IPS-20b (cell line): ENCODE measurements at regions not wholly inside any gene's neighbourhood (a gene's known extent, or its start where the extent isn't known, plus 50 kb on each side); places are given as distances from the start of the nearest gene placed in this dataset.

Experiments
- H3K27ac ChIP-seq: one replicate; pipeline ENCODE4 v1.5.1; 2013; ENCODE audit warnings: low read length
- H3K27me3 ChIP-seq: 2 replicates; pipeline ENCODE4 v1.6.1; 2013; ENCODE audit warnings: mild to moderate bottlenecking, low read length, inconsistent platforms; ENCODE audit not compliant: insufficient read depth
- H3K36me3 ChIP-seq: 2 replicates; pipeline ENCODE4 v1.6.1; 2013; ENCODE audit warnings: low read depth, mild to moderate bottlenecking, inconsistent platforms, low read length, moderate library complexity; ENCODE audit not compliant: insufficient read depth
- H3K4me1 ChIP-seq: 2 replicates; pipeline ENCODE4 v1.6.1; 2013; ENCODE audit warnings: mild to moderate bottlenecking, control low read depth, inconsistent platforms, low read length, moderate library complexity; ENCODE audit not compliant: insufficient read depth
- H3K4me3 ChIP-seq: 2 replicates; pipeline ENCODE4 v1.5.1; 2013; ENCODE audit warnings: mild to moderate bottlenecking, low read length, inconsistent platforms
- H3K9ac ChIP-seq: 2 replicates; pipeline ENCODE4 v1.6.1; 2013; ENCODE audit warnings: low read depth, mild to moderate bottlenecking, inconsistent platforms, low read length, moderate library complexity
- H3K9me3 ChIP-seq: 2 replicates; pipeline ENCODE4 v1.6.1; 2013; ENCODE audit warnings: mild to moderate bottlenecking, low read depth, low read length, inconsistent platforms; ENCODE audit not compliant: insufficient read depth

DNA sequence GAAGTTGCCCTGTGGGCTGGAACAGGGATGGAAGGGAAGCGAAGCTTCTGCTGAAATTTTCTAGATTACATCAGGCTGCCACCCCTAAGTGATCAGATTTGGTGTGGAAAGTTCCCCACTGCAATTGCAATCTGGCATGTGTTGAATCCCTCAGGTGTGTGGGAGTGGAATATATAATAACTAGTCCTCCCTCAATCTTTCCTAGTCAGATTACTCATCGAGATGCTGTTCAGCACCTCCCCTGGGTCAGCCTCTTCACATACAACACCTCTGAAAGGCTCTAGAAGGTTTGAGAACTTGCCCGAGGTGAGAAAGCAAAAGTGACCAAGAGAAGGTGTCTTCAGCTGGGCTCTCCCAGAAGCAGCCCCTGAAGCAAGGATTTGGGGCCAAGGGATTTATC is 336.8 kb downstream of the BCOR start:
- Histone ChIP-seq H3K27ac (no peak overlapping the region), H3K9ac (no peak overlapping the region), H3K36me3 (no peaks in the 10 kb centered on the region), H3K27me3 (no peaks in the 10 kb centered on the region), H3K4me3 (no peak overlapping the region), H3K4me1 (peaks cover 6% of the 10 kb centered on the region), H3K9me3 (no peaks in the 10 kb centered on the region)

DNA sequence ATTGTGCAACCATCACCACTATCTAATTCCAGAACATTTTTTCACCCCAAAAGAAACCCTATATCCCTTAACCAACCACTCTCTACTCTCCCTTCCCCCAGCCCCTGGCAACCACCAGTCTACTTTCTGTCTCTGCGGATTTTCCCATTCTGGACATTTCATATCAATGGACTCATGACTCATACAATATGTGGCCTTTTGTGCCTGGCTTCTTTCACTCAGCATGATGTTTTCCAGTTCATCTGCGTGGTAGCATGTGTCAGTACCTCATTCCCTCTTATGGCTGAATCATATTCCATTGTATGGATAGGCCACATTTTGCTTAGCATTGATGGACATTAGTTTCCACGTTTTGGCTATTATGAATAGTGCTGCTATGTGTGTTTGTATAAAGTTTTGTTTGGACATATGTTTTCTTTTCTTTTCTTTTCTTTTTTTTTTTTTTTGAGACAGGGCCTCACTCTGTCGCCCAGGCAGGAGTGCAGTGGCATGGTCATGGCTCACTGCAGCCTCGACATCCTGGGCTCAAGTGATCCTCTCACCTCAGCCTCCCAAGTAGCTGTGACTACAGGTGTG is 335.4 kb downstream of the BCOR start:
- no peak overlapping the region for H3K27ac ChIP-seq
- peaks cover 10% of the 10 kb centered on the region for H3K4me1 ChIP-seq
- no peaks in the 10 kb centered on the region for H3K27me3 ChIP-seq
- H3K4me3 ChIP-seq = no peak overlapping the region
- no peaks in the 10 kb centered on the region for H3K36me3 ChIP-seq
- no peaks in the 10 kb centered on the region for H3K9me3 ChIP-seq
- no peak overlapping the region for H3K9ac ChIP-seq

DNA sequence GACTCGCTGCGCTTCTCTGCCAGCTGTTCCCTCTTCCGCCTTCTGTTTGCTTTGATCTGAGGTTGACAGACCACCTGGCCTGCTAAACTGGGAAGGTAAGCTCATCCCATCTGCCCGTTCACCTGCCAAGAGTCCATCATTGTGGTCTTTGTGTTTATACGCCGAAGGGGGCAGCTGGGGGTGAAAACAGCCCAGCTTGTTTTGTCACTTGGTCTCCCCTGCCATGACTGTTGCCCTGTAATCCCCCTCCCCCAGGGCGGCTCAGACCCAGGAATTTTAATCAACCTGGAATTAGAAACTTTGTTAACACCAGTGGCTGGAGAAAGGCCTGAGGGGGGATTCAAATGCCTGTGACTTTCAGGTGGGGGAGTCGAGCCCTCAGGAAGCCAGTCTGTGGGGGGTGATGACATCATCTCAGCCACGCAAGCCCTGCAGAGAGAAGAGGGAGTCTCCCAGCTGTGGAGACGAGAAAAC is 333.3 kb downstream of the BCOR start:
- no peaks in the 10 kb centered on the region for H3K36me3 ChIP-seq
- H3K9ac ChIP-seq = no peak overlapping the region
- H3K27ac ChIP-seq = no peak overlapping the region
- H3K27me3 ChIP-seq = no peaks in the 10 kb centered on the region
- H3K4me1 ChIP-seq = peaks cover 10% of the 10 kb centered on the region
- H3K9me3 ChIP-seq = no peaks in the 10 kb centered on the region
- H3K4me3 ChIP-seq = no peak overlapping the region

DNA sequence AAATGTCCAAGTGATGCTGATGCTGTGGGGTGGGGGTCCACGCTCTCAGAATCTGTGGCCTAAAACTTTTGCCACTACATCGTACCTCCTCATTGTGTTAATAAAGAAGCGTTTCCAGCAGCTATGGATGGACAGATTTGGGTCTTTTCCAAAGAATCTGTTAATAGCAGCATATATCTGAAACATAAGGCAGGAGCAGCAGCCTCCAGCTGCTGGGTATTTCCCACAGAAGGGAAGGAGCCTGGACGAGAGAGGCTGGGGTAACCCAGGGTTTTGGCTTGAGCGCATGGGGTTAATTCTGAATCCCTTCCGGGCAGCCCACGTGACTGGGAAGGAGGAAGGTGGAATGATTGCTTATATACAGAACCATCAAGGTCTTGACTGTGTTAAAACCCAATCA is 332.4 kb downstream of the BCOR start:
- Histone ChIP-seq H3K4me3 (no peak overlapping the region), H3K27ac (no peak overlapping the region), H3K36me3 (no peaks in the 10 kb centered on the region), H3K9me3 (no peaks in the 10 kb centered on the region), H3K27me3 (no peaks in the 10 kb centered on the region), H3K4me1 (peaks cover 10% of the 10 kb centered on the region), H3K9ac (no peak overlapping the region)

DNA sequence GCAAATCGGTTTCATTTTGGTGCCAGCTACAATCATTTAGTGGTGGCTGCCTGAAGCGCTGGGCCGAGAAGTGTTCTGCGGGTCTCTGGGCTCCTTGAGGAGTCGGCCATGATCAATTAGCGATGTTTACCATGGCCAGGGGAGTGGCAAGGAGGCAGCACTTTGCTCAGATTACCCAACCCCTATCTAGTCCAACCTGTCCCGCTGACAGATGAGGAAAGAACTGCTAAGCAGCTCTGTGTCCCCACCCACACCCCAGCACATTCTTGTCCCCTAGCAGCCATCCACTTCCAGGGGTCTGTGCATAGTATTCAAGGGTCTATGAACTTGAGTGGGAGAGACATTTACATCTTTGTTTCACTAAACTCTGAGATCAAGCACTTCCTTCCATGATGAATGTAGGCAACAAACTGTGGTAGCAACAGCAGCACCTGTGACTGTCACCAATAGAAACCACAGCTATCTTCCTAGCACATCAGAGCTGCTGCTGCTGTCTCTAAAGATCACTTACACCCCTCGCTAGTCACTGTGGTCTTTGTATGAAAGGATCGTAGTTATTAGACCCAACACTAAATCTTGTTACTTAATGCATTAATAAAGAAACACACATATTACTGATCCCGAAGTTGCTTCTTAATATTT is 331.6 kb downstream of the BCOR start:
- H3K27me3 ChIP-seq = no peaks in the 10 kb centered on the region
- H3K4me1 ChIP-seq = peaks cover 11% of the 10 kb centered on the region
- no peak overlapping the region for H3K9ac ChIP-seq
- no peaks in the 10 kb centered on the region for H3K9me3 ChIP-seq
- H3K27ac ChIP-seq = no peak overlapping the region
- no peaks in the 10 kb centered on the region for H3K36me3 ChIP-seq
- no peak overlapping the region for H3K4me3 ChIP-seq

DNA sequence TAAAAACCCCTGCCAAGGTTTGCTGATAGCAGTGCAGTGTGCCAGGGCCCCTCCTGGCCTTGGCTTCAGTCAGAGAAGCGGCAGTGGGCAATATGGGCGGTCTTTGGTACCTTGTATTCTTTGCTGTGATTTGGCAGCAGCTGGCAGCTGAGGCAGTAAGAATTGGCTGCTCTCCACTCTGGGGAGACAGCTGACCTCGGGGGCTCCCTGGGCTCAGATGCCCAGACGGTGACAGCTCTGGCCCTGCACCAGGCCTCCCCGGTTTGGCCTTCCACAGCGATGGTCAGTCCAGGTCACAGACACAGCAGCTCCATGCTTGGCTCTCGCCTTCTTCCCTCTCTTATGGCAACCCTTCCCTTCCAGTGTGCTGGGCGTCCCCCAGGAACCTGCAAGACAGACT is 330.9 kb downstream of the BCOR start:
- Histone ChIP-seq H3K9me3 (no peaks in the 10 kb centered on the region), H3K9ac (no peak overlapping the region), H3K36me3 (no peaks in the 10 kb centered on the region), H3K4me1 (peaks cover 17% of the 10 kb centered on the region), H3K27ac (no peak overlapping the region), H3K4me3 (no peak overlapping the region), H3K27me3 (no peaks in the 10 kb centered on the region)

DNA sequence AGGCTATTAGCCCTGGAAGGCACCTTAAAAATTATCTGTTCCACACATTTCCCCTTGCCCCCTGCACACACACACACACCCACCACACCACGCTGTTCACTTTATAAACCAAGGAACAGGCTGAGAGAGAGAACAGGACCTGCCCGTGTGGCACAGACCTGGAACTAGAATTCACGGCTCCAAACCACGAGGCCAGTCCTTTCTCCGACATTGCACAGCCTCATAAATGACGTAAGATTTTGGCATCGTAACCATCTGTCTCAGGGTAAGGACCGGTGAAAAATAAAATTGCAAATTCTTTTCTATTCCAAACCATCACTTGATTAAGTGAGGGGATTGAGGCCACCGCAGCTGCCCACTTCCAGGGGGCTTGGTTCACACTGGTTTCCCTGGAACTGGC is 330.3 kb downstream of the BCOR start:
- peaks cover 23% of the 10 kb centered on the region for H3K4me1 ChIP-seq
- H3K9ac ChIP-seq = no peak overlapping the region
- H3K36me3 ChIP-seq = no peaks in the 10 kb centered on the region

DNA sequence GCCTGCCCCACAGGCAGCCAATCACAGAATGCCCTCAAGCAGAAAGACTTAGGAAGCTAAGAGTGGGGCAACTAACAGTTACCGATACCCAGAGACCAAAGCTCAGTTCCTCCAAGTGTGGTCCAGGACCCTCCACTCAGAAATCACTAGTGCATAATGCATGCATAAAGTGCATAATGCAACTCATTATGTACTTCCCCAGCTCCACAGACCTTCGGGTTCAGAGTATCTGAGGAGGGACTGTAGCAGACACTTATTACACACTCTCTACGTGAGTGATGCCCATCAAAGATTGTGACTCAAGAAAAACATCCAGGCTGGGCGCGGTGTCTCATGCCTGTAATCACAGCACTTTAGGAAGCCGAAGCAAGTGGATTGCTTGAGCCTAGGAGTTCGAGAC is 328.0 kb downstream of the BCOR start:
- no peaks in the 10 kb centered on the region for H3K9me3 ChIP-seq
- H3K9ac ChIP-seq = no peak overlapping the region
- H3K27me3 ChIP-seq = no peaks in the 10 kb centered on the region
- no peak overlapping the region for H3K27ac ChIP-seq
- peaks cover 35% of the 10 kb centered on the region for H3K4me1 ChIP-seq
- H3K4me3 ChIP-seq = no peak overlapping the region
- H3K36me3 ChIP-seq = no peaks in the 10 kb centered on the region

More for the DNA sequence above, 330.3 kb downstream of the BCOR start:
- Histone ChIP-seq H3K4me3 (no peak overlapping the region), H3K9me3 (no peaks in the 10 kb centered on the region), H3K27me3 (no peaks in the 10 kb centered on the region), H3K27ac (no peak overlapping the region)

DNA sequence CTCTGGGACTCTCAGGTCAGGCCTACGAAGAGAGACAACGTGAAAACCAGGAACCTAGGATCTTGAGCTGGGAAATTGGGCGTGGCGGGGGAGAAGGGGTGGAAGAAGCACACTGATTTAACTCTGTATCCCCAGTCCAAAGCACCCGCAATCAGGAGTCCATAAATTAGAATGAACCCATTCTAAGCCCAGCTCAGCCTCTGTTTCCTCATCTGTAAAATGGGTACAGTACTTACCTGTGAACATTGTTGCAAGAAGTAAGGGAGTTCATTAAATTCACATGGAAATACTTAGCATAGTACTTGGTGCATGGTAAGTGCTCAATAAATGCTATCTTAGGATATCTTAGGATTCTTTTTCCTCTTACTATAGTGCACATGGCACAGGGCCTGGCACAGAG is 326.7 kb downstream of the BCOR start:
- Histone ChIP-seq H3K9me3 (no peaks in the 10 kb centered on the region), H3K36me3 (no peaks in the 10 kb centered on the region), H3K4me3 (no peak overlapping the region), H3K9ac (peak overlapping the region; percentile 73; the same call in 1 of the 2 replicates), H3K4me1 (peaks cover 40% of the 10 kb centered on the region), H3K27me3 (no peaks in the 10 kb centered on the region), H3K27ac (peak overlapping the region; percentile 69)

DNA sequence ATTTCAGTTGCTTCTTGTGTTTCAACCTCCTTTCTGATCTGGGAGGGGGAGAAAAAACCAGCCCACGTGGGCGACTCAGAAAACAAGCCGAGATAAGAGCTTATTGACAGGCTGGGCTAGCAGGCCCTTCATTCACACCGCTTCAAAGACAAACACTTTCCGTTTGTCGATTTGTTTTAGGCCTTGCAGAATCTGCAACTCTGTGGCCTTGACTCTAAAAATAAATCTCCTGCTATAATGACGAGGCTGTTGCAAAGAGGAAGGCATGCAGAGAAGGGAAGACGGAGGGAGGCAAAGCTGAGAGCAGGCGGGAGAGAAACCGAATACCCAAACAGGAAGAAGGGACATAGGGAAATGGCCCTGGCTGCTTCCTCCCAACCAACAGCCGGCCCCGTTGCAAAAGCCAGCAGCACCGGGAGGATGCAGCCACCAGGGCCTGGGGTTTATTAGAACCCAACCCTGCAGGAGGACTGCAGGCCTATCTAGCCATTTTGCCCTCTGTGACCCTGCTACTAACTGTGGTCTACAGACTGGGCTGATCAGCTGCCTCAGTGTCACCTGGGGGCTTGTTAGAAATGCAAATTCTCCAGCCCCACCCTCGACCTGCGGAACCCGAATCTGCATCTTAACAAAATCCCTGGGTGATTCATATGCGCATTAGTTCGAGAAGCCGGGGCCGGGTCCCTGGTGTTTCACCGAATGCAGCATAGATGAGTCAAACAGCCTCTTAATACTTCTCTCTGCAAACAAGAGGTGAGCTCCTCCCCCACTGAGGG is 325.5 kb downstream of the BCOR start:
- no peaks in the 10 kb centered on the region for H3K36me3 ChIP-seq
- peak overlapping the region; percentile 73; the same call in 1 of the 2 replicates for H3K9ac ChIP-seq
- H3K27ac ChIP-seq = peak overlapping the region; percentile 69
- peak overlapping the region; percentile 49; the same call in 1 of the 2 replicates for H3K4me3 ChIP-seq
- no peaks in the 10 kb centered on the region for H3K27me3 ChIP-seq
- H3K4me1 ChIP-seq = peaks cover 36% of the 10 kb centered on the region
- H3K9me3 ChIP-seq = no peaks in the 10 kb centered on the region

DNA sequence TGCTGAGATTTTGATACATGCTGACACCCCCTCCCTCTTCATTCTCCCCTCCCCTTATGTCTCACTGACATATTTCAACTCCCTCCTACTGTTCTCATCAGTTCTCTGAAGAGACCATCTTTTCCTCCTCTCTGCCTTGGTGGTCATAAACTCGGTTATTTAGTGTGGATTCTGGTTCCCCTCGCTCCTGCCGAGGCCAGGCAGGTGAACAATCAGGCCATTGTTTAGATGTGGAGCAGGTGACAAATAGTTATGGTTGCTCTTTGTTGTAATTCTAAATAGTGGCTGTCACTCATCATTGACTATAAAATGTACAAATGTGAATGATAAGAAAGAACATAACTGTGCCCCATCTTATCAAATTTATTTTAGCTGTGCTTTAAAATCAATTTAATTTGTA is 324.6 kb downstream of the BCOR start:
- Histone ChIP-seq H3K27ac (no peak overlapping the region), H3K36me3 (no peaks in the 10 kb centered on the region), H3K4me3 (peak overlapping the region; percentile 49; the same call in 1 of the 2 replicates), H3K9ac (peak overlapping the region; percentile 61; the same call in 1 of the 2 replicates), H3K9me3 (no peaks in the 10 kb centered on the region), H3K4me1 (peaks cover 36% of the 10 kb centered on the region), H3K27me3 (no peaks in the 10 kb centered on the region)
